HG02610 (cell line): ENCODE measurements at regions not wholly inside any gene's neighbourhood (a gene's known extent, or its start where the extent isn't known, plus 50 kb on each side); places are given as distances from the start of the nearest gene placed in this dataset.

Source experiments
- ATAC-seq: cut with Tn5 transposase; IDR thresholded peaks from one replicate; pipeline ENCODE4 v1.9.1; 2021; ENCODE audit warnings: mild to moderate bottlenecking, moderate library complexity; ENCODE audit not compliant: unreplicated experiment

- ATAC-seq, result no peak
Observed at GRCh38 chr14:78071016-78071549, 99.1 kb upstream of the NRXN3 start.

- no peak for ATAC-seq
Observed at GRCh38 chr14:78073028-78073427, 97.1 kb upstream of the NRXN3 start.

DNA sequence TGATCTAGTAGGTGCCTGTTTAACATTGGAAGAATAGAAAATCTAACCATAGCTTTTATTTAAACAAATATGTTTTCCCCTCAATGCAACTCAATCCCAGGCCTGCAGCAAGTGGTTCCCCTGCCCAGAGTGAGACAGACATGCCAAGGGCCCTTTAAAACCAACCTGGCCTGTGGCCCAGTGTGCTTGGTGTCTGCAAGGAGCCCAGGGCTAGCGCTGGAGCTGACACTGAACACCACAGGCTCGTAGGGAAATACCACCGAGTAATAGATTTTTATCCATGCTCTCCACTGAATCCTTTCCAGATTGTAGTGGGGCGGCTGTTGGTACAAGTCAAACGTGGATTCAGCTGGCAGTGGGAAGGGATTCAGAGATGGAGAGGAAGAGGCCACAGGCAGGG lies 95.6 kb upstream of the NRXN3 start:
- no peak for ATAC-seq

DNA sequence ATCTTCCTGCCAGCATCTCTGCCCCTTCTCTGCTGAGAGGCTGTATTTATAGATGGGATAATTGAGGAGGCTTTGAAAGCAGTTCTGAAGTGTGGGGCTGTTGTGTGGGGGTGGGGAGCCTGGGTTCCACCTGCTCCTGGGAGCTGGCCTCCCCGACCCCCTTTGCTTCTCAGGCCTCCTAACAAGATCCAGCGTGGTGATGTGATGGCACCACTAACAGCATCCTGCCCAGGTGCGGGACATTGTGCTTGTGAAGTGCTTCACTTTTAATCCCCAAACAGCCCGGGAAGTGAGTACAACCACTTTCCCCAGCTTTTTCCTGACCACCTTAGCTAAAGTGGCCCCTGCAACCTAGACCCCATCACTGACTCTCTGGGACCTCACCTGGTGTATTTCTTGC lies 95.1 kb upstream of the NRXN3 start:
- no peak for ATAC-seq

DNA sequence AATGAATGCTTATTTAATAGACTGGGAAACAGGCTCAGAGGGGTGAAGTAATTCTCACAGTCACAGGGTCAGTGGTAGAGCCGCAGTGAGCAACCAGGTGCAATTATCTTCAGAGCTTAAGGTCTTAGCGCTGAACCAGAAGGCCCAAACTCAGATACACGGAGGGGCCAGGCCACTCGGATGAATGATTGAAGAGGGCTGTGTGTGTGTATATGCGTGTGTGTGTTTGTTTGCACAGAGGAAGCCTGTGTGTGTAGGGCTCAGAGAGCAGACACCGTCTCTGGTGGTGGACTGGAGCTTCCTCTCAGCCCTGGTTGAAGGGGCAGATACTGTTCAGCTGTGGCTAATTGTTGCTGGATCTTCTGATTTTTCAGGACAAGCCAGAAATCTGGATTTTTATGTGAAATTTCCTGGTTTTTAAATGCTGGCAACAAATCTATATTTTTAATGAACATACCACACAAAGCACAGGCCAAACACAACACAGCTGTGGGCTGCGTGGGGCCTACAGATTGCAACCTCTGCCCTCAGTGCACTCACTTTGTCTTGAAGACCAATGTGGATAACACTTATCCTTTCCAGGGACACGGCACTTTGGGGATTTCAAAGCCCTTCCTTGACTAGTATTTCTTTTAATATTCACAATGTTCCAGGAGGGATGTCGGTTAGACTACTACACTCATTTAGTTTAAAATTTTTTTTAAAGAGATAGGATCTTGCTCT lies 94.5 kb upstream of the NRXN3 start:
- ATAC-seq, result no peak

- no peak for ATAC-seq
Observed at GRCh38 chr14:78081245-78081644, 88.9 kb upstream of the NRXN3 start.

DNA sequence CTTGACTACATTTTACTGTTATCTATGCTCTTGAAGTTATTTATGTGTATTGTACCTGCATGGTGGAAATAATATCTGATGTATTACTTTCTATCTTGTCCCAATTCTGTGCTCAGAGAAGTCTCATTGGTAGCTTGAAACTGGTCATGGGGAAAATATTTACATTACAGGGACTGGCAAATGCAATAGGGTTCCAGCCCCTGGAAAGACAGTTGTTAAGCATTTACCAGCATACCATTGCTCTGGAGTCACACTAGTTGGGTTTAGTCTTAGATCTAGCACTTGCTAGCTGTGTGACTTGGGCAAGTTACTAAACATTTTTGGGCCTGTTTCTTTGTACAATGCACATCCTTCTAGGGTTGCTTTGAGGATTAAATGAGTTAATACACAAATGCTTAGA lies 86.3 kb upstream of the NRXN3 start:
- no peak for ATAC-seq

DNA sequence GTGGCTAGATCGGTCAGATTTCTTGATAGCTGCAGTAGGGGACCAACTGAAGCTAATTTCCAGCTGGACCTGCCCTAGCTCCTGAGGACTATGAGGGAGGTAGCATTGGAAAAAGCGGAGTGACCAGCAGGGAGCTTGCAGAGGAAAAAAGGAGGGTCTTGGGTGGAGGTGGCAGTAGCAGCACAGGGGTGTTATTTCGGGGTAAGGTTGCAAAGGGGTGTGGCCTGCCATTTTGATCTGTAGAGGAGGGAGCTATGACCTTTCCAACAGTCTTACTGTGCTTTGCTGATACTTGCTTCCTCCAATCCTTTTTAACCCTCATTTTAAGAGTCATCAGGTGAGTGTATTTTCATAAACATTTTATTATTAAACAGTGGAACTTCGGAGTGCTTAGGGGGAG lies 83.8 kb upstream of the NRXN3 start:
- ATAC-seq, result no peak

GRCh38 chr14:78088916-78089315 lies 81.3 kb upstream of the NRXN3 start:
- ATAC-seq, result no peak

- no peak for ATAC-seq
Observed at GRCh38 chr14:78090864-78091263, 79.3 kb upstream of the NRXN3 start.

GRCh38 chr14:78091361-78091760 lies 78.8 kb upstream of the NRXN3 start:
- ATAC-seq, result no peak

DNA sequence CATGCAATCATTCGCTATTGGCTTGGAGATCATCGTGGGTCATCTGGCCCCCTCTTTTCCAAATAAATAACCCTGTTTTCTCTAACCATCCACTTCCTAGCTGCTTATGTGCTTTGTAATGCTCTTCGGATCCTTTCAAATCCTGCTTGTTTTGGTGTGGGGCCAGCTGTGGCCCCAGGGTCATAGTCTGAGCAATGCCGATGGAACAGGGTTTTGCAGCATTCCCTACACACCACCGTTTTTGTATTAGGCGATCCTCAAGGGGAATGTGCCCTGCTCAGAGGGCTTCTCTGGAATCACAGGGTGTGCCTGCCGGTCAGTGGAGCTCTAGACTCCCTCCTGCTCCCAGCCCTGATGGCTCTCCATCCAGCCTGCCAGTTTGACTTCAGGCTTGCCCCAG lies 78.1 kb upstream of the NRXN3 start:
- ATAC-seq, result no peak

GRCh38 chr14:78103271-78103670 lies 66.9 kb upstream of the NRXN3 start:
- ATAC-seq, result no peak

- no peak for ATAC-seq
Observed at GRCh38 chr14:78104160-78104559, 66.0 kb upstream of the NRXN3 start.

- no peak for ATAC-seq
Observed at GRCh38 chr14:78104655-78105054, 65.5 kb upstream of the NRXN3 start.

DNA sequence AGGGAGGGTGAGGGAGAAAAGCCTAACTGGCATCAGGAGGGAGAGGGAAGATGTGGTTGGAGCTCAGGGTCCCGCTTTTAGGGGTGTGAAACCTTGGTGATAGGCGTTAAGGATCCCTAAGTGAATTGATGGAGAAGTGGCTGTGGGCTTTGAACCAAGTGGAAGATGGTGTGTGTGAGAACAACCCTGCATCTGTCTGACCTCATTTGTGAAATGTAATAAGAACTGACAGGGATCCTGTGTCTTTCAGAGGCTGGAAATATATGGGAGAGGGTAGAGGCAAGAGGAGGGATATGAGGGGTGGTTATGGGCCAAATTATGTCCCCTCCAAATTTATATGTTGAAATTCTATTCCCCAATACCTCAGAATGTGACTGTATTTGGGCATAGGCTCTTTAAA lies 63.8 kb upstream of the NRXN3 start:
- ATAC-seq, result no peak

DNA sequence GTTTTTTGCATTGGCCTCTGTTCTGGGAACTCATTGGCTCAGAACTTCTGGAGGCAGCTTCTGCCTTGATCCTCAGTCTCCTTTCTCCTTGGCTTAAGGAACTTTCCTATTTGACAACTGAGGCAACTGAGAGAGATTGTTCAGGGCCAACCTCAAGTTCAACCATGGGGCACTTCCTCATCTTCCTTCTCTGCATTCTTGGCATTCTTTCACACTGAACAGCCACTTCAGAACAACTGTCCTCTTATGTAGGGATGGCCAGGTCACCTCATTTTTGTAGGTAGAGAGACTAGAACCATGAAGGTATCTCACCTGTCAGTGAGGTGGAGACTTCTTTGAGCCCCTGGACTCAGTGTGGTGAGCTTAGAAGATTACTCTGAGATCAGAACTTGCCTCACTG lies 63.0 kb upstream of the NRXN3 start:
- ATAC-seq, result no peak

DNA sequence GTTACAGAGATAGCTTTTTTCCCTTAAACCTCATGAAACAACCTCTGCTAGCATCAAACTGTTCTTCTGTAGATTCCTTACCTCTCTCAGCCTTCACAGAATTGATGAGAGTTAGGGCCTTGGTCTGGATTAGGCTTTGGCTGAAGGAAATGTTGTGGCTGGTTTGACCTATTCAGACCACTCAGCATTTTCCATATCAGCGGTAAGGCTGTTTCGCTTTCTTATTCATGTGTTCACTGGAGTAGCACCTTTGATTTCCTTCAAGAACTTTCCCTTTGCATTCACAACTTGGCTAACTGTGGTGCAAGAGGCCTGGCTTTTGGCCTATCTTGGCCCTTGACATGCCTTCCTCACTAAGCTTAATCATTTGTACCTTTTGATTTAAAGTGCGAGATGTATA lies 50.7 kb upstream of the NRXN3 start:
- ATAC-seq, result no peak
